ENCODE measurements at regions not wholly inside any gene's neighbourhood (a gene's known extent, or its start where the extent isn't known, plus 50 kb on each side); places are given as distances from the start of the nearest gene placed in this dataset.

- TF ChIP-seq PCBP1 (IDR thresholded peaks at IDR 0.05; ENCODE audit: low read depth, low read length, poor library complexity, severe bottlenecking) (no peak), SRF (CRISPR knock-in tag; IDR thresholded peaks at IDR 0.05) (no peak)
These were observed 252.4 kb downstream of the SEC23A start for GRCh38 chr14:38850664-38851063.
